H1 (cell line): ENCODE measurements at regions not wholly inside any gene's neighbourhood (a gene's known extent, or its start where the extent isn't known, plus 50 kb on each side); places are given as distances from the start of the nearest gene placed in this dataset.

Source experiments
- CTCF ChIA-PET: fragments of 300-600 bp; sonication (Branson Sonifier 250); formaldehyde crosslinking; loops from one replicate; lab custom pipeline; 2021; ENCODE audit not compliant: partially characterized antibody; lab: Charles Lee
- POLR2A ChIA-PET: fragments of 300-600 bp; sonication (Branson Sonifier 250); formaldehyde crosslinking; loops from one replicate; lab custom pipeline; 2021; ENCODE audit warnings: inconsistent platforms; ENCODE audit not compliant: partially characterized antibody; lab: Charles Lee
- DNase-seq, 2 experiments: peaks; one replicate each; pipeline versions ENCODE4 v3.0.0 to v3.0.0-alpha.2; 2010 to 2022; ENCODE audit warnings: low spot score in 2 of 2, low read depth in 1 of 2, mixed read lengths in 1 of 2
- FAIRE-seq: peaks from 2 replicates; lab custom pipeline; 2011; peaks lifted over from hg19 to GRCh38; lab: Jason Lieb, UNC
- H2AFZ ChIP-seq: 2 replicates; pipeline ENCODE4 v1.8.1; 2012; ENCODE audit warnings: low read length, inconsistent platforms
- H2AK5ac ChIP-seq: 2 replicates; pipeline ENCODE4 v1.6.1; 2013; ENCODE audit warnings: low read depth, low read length
- H2BK120ac ChIP-seq: replicated peaks from 2 replicates; pipeline ENCODE3; 2013; ENCODE audit warnings: low read depth, low read length, inconsistent platforms
- H2BK12ac ChIP-seq: 2 replicates; pipeline ENCODE4 v1.6.1; 2013; ENCODE audit warnings: low read depth, low read length
- H2BK15ac ChIP-seq: 2 replicates; pipeline ENCODE4 v1.6.1; 2013; ENCODE audit warnings: low read length
- H2BK20ac ChIP-seq: 2 replicates; pipeline ENCODE4 v1.6.1; 2013; ENCODE audit warnings: low read length
- H2BK5ac ChIP-seq: 2 replicates; pipeline ENCODE4 v1.6.1; 2013; ENCODE audit warnings: low read depth, low read length
- H3K14ac ChIP-seq: 2 replicates; pipeline ENCODE4 v1.6.1; 2013; ENCODE audit warnings: inconsistent platforms; ENCODE audit not compliant: insufficient read length
- H3K18ac ChIP-seq: 2 replicates; pipeline ENCODE4 v1.6.1; 2013; ENCODE audit warnings: low read length; ENCODE audit errors: extremely low read depth
- H3K23ac ChIP-seq: 2 replicates; pipeline ENCODE4 v1.6.1; 2013; ENCODE audit warnings: inconsistent platforms; ENCODE audit not compliant: insufficient read length
- H3K23me2 ChIP-seq: 2 replicates; pipeline ENCODE4 v1.6.1; 2013; ENCODE audit warnings: low read depth, low read length
- H3K27ac ChIP-seq: 2 replicates; pipeline ENCODE4 v1.6.1; 2011; ENCODE audit warnings: low read depth, low read length, inconsistent platforms
- H3K27me3 ChIP-seq, 4 experiments: replicated peaks in 1 of 4; 1 replicate in 1 of 4; 2 replicates in 3 of 4; pipeline versions ENCODE4 v1.6.1 to v1.8.1; 2011 to 2013; ENCODE audit warnings: low read length in 3 of 4, mild to moderate bottlenecking in 3 of 4, inconsistent platforms in 2 of 4, mixed read lengths in 2 of 4, moderate library complexity in 1 of 4; ENCODE audit not compliant: control insufficient read depth in 3 of 4, insufficient read depth in 3 of 4; ENCODE audit errors: extremely low read depth in 1 of 4
- H3K36me3 ChIP-seq, 4 experiments: 2 replicates each; pipeline versions ENCODE4 v1.6.1 to v1.8.1; 2011 to 2013; ENCODE audit warnings: mild to moderate bottlenecking in 4 of 4, low read length in 3 of 4, moderate library complexity in 2 of 4, control low read depth in 1 of 4, inconsistent platforms in 1 of 4; ENCODE audit not compliant: insufficient read depth in 4 of 4, control insufficient read depth in 2 of 4
- H3K4ac ChIP-seq: replicated peaks from 2 replicates; pipeline ENCODE3; 2013; ENCODE audit warnings: low read length, low read depth, mixed read lengths, inconsistent platforms; ENCODE audit not compliant: insufficient read length
- H3K4me1 ChIP-seq, 4 experiments: replicated peaks in 1 of 4; 1 replicate in 1 of 4; 2 replicates in 3 of 4; pipeline versions ENCODE4 v1.6.1 to v1.8.1; 2011 to 2013; ENCODE audit warnings: low read length in 3 of 4, inconsistent platforms in 2 of 4, mixed read lengths in 1 of 4; ENCODE audit not compliant: insufficient read depth in 4 of 4, control insufficient read depth in 3 of 4
- H3K4me2 ChIP-seq, 2 experiments: 2 replicates each; pipeline versions ENCODE4 v1.6.1 to v1.8.1; 2011 to 2013; ENCODE audit warnings: low read depth in 2 of 2, low read length in 2 of 2, control low read depth in 1 of 2, inconsistent platforms in 1 of 2, mild to moderate bottlenecking in 1 of 2; ENCODE audit not compliant: insufficient read depth in 1 of 2
- H3K4me3 ChIP-seq, 4 experiments: fragments of 200-600, 300-600 bp in 1 of 4; sonication (generic), shearing (Covaris generic), sonication (Bioruptor Twin) in 1 of 4; 2 replicates each; pipeline versions ENCODE4 v1.5.1 to v1.8.1; 2011 to 2016; ENCODE audit warnings: low read length in 4 of 4, low read depth in 3 of 4, control low read depth in 2 of 4, inconsistent platforms in 2 of 4, mild to moderate bottlenecking in 2 of 4, mixed read lengths in 1 of 4, moderate library complexity in 1 of 4; ENCODE audit not compliant: insufficient read depth in 2 of 4; ENCODE audit errors: extremely low read depth in 1 of 4
- H3K56ac ChIP-seq: replicated peaks from 2 replicates; pipeline ENCODE3; 2013; ENCODE audit warnings: low read depth, mild to moderate bottlenecking, mixed read lengths, low read length, inconsistent platforms; ENCODE audit not compliant: insufficient read length
- H3K79me1 ChIP-seq: 2 replicates; pipeline ENCODE4 v1.6.1; 2013; ENCODE audit warnings: low read depth, low read length, control low read depth
- H3K79me2 ChIP-seq, 2 experiments: 2 replicates each; pipeline versions ENCODE4 v1.6.1 to v1.8.1; 2012 to 2013; ENCODE audit warnings: low read length in 2 of 2, mild to moderate bottlenecking in 2 of 2, inconsistent platforms in 1 of 2; ENCODE audit not compliant: insufficient read depth in 2 of 2, control insufficient read depth in 1 of 2
- H3K9ac ChIP-seq, 4 experiments: replicated peaks in 1 of 4; 1 replicate in 1 of 4; 2 replicates in 3 of 4; pipeline versions ENCODE4 v1.6.1 to v1.8.1; 2011 to 2013; ENCODE audit warnings: low read depth in 3 of 4, low read length in 3 of 4, control low read depth in 2 of 4, mild to moderate bottlenecking in 2 of 4, moderate library complexity in 2 of 4, inconsistent platforms in 1 of 4; ENCODE audit errors: extremely low read depth in 1 of 4
- H3K9me3 ChIP-seq, 2 experiments: 2 replicates each; pipeline versions ENCODE4 v1.6.1 to v1.8.1; 2012 to 2013; ENCODE audit warnings: mild to moderate bottlenecking in 2 of 2, moderate library complexity in 2 of 2, control low read depth in 1 of 2, inconsistent platforms in 1 of 2, low read depth in 1 of 2, low read length in 1 of 2, mixed read lengths in 1 of 2; ENCODE audit not compliant: insufficient read depth in 2 of 2
- H4K20me1 ChIP-seq, 2 experiments: replicated peaks in 1 of 2; 2 replicates each; pipeline versions ENCODE3 to v1.8.1; 2011 to 2013; ENCODE audit warnings: inconsistent platforms in 2 of 2, low read length in 2 of 2, mild to moderate bottlenecking in 1 of 2; ENCODE audit not compliant: insufficient read depth in 2 of 2, control insufficient read depth in 1 of 2
- H4K5ac ChIP-seq: 2 replicates; pipeline ENCODE4 v1.6.1; 2013; ENCODE audit warnings: low read length, low read depth, mixed read lengths, inconsistent platforms; ENCODE audit not compliant: insufficient read length
- H4K8ac ChIP-seq: 2 replicates; pipeline ENCODE4 v1.8.0; 2013; ENCODE audit warnings: mild to moderate bottlenecking, moderate library complexity, low read length, inconsistent platforms; ENCODE audit not compliant: insufficient read depth; ENCODE audit errors: extremely low read depth
- H4K91ac ChIP-seq: replicated peaks from 2 replicates; pipeline ENCODE3; 2013; ENCODE audit warnings: low read length, mixed read lengths, inconsistent platforms; ENCODE audit not compliant: insufficient read length
- CEBPB ChIP-seq: IDR thresholded peaks from 2 replicates; pipeline ENCODE4 v1.6.1; 2012; ENCODE audit warnings: low read depth, low read length
- CREB1 ChIP-seq: IDR thresholded peaks from 2 replicates; pipeline ENCODE4 v1.6.1; 2012; ENCODE audit warnings: inconsistent platforms
- CTCF ChIP-seq, 3 experiments: IDR thresholded peaks; 1 replicate in 2 of 3; 2 replicates in 1 of 3; pipeline versions ENCODE4 v1.5.1 to v1.6.1; 2011; ENCODE audit warnings: low read length in 3 of 3, mild to moderate bottlenecking in 3 of 3, inconsistent platforms in 2 of 3, low read depth in 1 of 3, moderate library complexity in 1 of 3; ENCODE audit not compliant: insufficient read depth in 1 of 3; ENCODE audit errors: control extremely low read depth in 1 of 3
- EP300 ChIP-seq, 2 experiments: IDR thresholded peaks; 1 replicate in 1 of 2; 2 replicates in 1 of 2; pipeline ENCODE4 v1.6.1; 2011 to 2012; ENCODE audit warnings: low read depth in 2 of 2, low read length in 2 of 2, mild to moderate bottlenecking in 2 of 2, borderline replicate concordance in 1 of 2, inconsistent platforms in 1 of 2, moderate library complexity in 1 of 2
- HDAC2 ChIP-seq, 2 experiments: fragments of 300-600 bp in 1 of 2; sonication (generic) in 1 of 2; IDR thresholded peaks; 2 replicates each; pipeline ENCODE4 v1.6.1; 2011 to 2012; ENCODE audit warnings: low read depth in 2 of 2, low read length in 2 of 2, mild to moderate bottlenecking in 2 of 2, moderate library complexity in 2 of 2, borderline replicate concordance in 1 of 2, inconsistent platforms in 1 of 2
- KDM1A ChIP-seq: fragments of 200-600, 300-600 bp; sonication (generic); IDR thresholded peaks from 2 replicates; pipeline ENCODE4 v1.7.1; 2016; ENCODE audit warnings: mild to moderate bottlenecking, low read length, borderline replicate concordance
- MAFK ChIP-seq: IDR thresholded peaks from 2 replicates; pipeline ENCODE4 v1.6.1; 2012; ENCODE audit warnings: low read depth, mild to moderate bottlenecking, improper control_type of control experiment, low read length
- PHF8 ChIP-seq: fragments of 200-600 bp; sonication (generic); conservative IDR thresholded peaks from 2 replicates; pipeline ENCODE4 v1.7.1; 2012; ENCODE audit warnings: low read depth, mild to moderate bottlenecking, inconsistent platforms, low read length, moderate library complexity
- POLR2AphosphoS5 ChIP-seq: IDR thresholded peaks from 2 replicates; pipeline ENCODE4 v1.6.1; 2011; ENCODE audit warnings: low read depth, low read length
- RFX5 ChIP-seq: IDR thresholded peaks from 2 replicates; pipeline ENCODE4 v1.6.1; 2011; ENCODE audit warnings: low read depth, low read length, improper control_type of control experiment, borderline replicate concordance
- SP1 ChIP-seq: IDR thresholded peaks from 2 replicates; pipeline ENCODE4 v1.6.1; 2011; ENCODE audit warnings: low read depth, low read length
- SRF ChIP-seq: IDR thresholded peaks from 2 replicates; pipeline ENCODE4 v1.6.1; 2011; ENCODE audit warnings: mild to moderate bottlenecking, low read depth, low read length, moderate library complexity
- TBP ChIP-seq: IDR thresholded peaks from 2 replicates; pipeline ENCODE4 v1.6.1; 2011; ENCODE audit warnings: low read depth, low read length, improper control_type of control experiment
- WGBS, 2 experiments: shearing (Covaris generic) in 1 of 2; methylation state at CpG; one replicate each; pipeline versions ENCODE4 v1.1.6 to v1.1.7; 2013 to 2015; ENCODE audit warnings: low lambda C conversion rate in 2 of 2, mixed read lengths in 2 of 2, inconsistent platforms in 1 of 2, low coverage in 1 of 2, missing lambda C conversion rate in 1 of 2; ENCODE audit not compliant: insufficient replicate concordance in 2 of 2, insufficient coverage in 1 of 2, insufficient read length in 1 of 2; ENCODE audit errors: extremely low coverage in 1 of 2, missing lambda C conversion rate in 1 of 2; 5-methylcytosine and 5-hydroxymethylcytosine counted together

- H2AK5ac ChIP-seq: no peak overlapping the region
- no peak overlapping the region for H2BK15ac ChIP-seq
- FAIRE-seq (no peak), DNase-seq (no peak)
- CTCF ChIA-PET: no interaction called here
- H3K79me1 ChIP-seq: no peaks in the 10 kb centered on the region
- no peaks in the 10 kb centered on the region; a peak in 1 of 7 replicates for H3K4me1 ChIP-seq
- H3K18ac ChIP-seq: no peak overlapping the region
- no peak overlapping the region for H3K23ac ChIP-seq
- H2BK12ac ChIP-seq: no peak overlapping the region
- no peak overlapping the region for H2BK20ac ChIP-seq
- H2BK120ac ChIP-seq: no peak overlapping the region
- H3K79me2 ChIP-seq: no peaks in the 10 kb centered on the region
- H4K20me1 ChIP-seq: no peaks in the 10 kb centered on the region
- no peaks in the 10 kb centered on the region for H3K9me3 ChIP-seq
- no peaks in the 10 kb centered on the region for H3K36me3 ChIP-seq
- no peak overlapping the region for H4K91ac ChIP-seq
- H3K4me2 ChIP-seq: no peak overlapping the region
- H3K9ac ChIP-seq: no peak overlapping the region
- H2BK5ac ChIP-seq: no peak overlapping the region
- no peaks in the 10 kb centered on the region for H3K23me2 ChIP-seq
- H4K5ac ChIP-seq: no peak overlapping the region
- no peak overlapping the region for H3K4ac ChIP-seq
- POLR2A ChIA-PET: no interaction called here
- H2AFZ ChIP-seq: no peak overlapping the region
- no peak overlapping the region for H4K8ac ChIP-seq
- H3K56ac ChIP-seq: no peak overlapping the region
- no peaks in the 10 kb centered on the region for H3K27me3 ChIP-seq
- H3K4me3 ChIP-seq: no peak overlapping the region
- H3K27ac ChIP-seq: no peak overlapping the region
- H3K14ac ChIP-seq: no peak overlapping the region
- WGBS, 2 experiments: 91% methylated on average over 6 of the region's 6 CpGs; no CpG with 5 or more reads in 1 of the 2 experiments
- TF ChIP-seq CEBPB (no peak), SP1 (no peak), HDAC2 (IDR thresholded peaks at IDR 0.05; ENCODE audit: borderline replicate concordance in 1 of 2, low read depth in 2 of 2, low read length in 2 of 2) (no peak), EP300 (IDR thresholded peaks at IDR 0.05; ENCODE audit: borderline replicate concordance in 1 of 2, low read depth in 2 of 2, low read length in 2 of 2) (no peak), SRF (no peak), KDM1A (no peak), RFX5 (no peak), POLR2AphosphoS5 (no peak), MAFK (no peak), CREB1 (no peak), PHF8 (no peak), CTCF (IDR thresholded peaks at IDR 0.05; ENCODE audit: control extremely low read depth in 1 of 3, insufficient read depth in 1 of 3, low read depth in 1 of 3, low read length in 3 of 3) (no peak), TBP (no peak)
These were observed 614.8 kb downstream of the ZIC1 start for GRCh38 chr3:148023994-148024393.
